ENCODE measurements at regions not wholly inside any gene's neighbourhood (a gene's known extent, or its start where the extent isn't known, plus 50 kb on each side); places are given as distances from the start of the nearest gene placed in this dataset.

- no peak for TF ChIP-seq CTCF (IDR thresholded peaks at IDR 0.05)
- TF ChIP-seq POLR2A (IDR thresholded peaks at IDR 0.05) = no peak
These were observed 1266.2 kb downstream of the SLITRK5 start for GRCh38 chr13:88937384-88937783.
